GM12872 (cell line): ENCODE measurements at regions not wholly inside any gene's neighbourhood (a gene's known extent, or its start where the extent isn't known, plus 50 kb on each side); places are given as distances from the start of the nearest gene placed in this dataset.

Experiments used
- TF ChIP-seq, protein P1 (sequence below): IDR thresholded peaks from 3 replicates; pipeline ENCODE4 v1.5.1; 2011; ENCODE audit warnings: low read depth, mild to moderate bottlenecking, low read length, moderate library complexity; ENCODE audit not compliant: insufficient read depth

DNA sequence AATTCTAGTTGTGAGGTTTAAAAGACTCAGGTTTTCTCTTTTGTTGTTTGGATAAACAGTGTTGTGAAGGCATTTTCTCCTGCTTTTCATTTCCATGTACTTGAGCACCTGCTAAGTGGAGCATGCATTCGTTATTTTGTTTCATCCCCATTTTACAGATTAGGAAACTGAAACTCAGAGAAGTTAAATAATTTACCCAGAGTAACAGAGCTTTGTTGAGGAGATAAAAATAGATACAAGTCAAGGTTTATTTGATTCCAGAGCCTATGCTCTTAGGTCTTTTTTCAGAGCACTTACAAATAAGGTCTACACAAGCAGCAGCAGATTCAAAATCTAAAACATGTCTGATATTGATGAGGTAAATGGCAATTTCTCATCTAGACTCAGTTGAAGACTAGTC lies 254.7 kb upstream of the PTBP2 start:
- TF ChIP-seq, protein P1, sequence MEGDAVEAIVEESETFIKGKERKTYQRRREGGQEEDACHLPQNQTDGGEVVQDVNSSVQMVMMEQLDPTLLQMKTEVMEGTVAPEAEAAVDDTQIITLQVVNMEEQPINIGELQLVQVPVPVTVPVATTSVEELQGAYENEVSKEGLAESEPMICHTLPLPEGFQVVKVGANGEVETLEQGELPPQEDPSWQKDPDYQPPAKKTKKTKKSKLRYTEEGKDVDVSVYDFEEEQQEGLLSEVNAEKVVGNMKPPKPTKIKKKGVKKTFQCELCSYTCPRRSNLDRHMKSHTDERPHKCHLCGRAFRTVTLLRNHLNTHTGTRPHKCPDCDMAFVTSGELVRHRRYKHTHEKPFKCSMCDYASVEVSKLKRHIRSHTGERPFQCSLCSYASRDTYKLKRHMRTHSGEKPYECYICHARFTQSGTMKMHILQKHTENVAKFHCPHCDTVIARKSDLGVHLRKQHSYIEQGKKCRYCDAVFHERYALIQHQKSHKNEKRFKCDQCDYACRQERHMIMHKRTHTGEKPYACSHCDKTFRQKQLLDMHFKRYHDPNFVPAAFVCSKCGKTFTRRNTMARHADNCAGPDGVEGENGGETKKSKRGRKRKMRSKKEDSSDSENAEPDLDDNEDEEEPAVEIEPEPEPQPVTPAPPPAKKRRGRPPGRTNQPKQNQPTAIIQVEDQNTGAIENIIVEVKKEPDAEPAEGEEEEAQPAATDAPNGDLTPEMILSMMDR: no peak

DNA sequence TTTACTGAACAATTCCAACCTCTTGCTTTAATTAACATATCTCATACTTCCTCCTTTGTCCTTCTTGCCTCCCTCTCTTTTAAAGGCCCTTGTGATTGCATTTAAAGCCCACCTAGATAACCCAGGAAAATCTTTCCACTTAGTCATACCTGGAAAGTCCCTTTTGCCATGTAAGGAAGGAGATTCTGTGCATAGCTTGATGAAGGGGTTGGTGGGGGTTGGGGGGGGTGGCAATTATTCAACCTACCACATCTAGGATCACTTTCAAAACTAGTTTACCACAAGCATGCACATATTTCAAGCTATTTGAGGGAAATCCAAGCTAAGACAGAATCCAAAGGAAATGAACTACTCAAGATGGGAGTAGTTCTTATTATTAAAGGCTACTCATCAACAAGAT lies 249.1 kb upstream of the PTBP2 start:
- TF ChIP-seq, protein P1: no peak

DNA sequence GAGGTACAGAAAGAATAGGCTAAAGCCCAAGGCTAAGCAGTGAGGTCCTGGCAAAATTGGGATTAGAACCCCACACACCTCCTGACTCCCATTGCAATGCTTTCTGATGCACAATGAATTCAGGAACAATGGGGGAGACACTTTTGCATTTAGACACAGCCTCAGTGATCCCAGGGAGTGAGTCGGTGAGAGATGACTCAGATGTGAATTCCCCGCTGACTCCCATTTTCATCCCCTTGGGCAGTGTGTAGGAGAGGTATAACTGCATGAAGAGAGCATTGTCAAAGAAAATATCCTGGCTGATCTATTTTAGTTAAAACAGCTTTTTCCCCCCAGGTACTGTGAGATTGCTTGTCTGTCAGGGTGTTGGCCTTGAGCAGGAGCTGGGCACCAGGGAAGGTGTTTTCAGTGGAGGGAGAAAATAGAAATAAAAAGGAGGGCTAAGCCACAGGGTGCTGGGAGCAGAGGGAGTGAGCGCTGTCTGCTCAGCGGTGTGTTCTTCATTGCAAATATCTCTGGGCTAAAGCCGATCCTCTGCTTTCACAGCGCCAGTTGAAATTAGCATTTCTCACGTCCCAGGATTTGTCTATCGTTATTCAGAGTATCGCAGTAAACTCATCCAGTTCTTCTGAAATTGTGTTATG lies 247.7 kb upstream of the PTBP2 start:
- TF ChIP-seq, protein P1: no peak

DNA sequence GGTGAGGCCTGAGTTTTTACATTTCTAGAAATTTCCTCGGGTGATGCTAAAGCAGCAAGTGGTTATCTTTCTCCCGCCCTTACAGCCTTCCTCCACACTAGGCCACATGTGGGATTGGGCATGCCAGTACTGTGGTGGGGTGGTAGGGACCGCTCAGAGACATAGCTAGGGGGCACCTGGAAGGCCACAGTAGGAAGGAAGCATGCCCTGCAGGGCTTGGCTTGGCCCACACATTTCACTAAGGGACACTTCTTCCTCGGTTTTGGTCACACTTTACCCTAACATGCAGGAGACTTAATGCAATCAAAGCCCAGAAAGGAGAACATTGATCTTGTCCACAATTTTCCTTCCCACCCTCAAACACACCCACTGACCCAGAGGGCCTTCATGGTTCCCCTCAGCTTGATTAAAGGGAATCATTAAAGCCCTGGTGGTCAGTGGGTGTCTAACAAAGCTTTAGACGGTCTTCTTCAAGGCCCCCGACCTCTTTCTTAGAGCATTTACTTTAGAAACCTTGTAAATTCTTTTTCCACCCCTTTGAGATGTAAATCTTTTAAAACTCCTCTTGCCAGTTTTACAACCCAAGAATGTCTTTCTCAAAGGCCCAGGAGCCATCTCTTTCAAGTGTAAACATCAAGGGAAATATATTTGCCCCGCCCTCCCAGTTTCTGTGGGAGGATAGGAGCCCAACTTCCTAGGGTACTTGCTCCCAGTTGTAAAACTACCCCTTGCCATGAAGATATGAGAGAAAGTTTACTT lies 246.4 kb upstream of the PTBP2 start:
- TF ChIP-seq, protein P1: no peak

DNA sequence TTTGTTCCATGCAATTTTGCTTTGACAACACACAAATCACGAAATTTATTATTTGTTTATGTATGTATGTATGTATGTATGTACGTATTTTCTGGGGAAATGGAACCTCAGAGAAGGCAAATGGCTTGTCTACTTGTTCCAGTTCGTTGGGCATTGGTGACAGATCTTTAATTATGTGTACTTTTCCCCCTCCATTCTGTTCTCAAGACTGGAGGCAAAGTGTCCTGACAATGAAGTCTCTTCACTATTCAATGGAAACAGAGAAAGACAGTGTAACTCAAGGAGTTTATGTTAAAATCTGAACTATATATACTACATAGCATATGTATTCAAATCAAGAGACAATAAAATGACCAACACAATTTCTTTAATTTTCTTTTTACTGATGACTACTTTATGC lies 245.7 kb upstream of the PTBP2 start:
- TF ChIP-seq, protein P1: no peak

DNA sequence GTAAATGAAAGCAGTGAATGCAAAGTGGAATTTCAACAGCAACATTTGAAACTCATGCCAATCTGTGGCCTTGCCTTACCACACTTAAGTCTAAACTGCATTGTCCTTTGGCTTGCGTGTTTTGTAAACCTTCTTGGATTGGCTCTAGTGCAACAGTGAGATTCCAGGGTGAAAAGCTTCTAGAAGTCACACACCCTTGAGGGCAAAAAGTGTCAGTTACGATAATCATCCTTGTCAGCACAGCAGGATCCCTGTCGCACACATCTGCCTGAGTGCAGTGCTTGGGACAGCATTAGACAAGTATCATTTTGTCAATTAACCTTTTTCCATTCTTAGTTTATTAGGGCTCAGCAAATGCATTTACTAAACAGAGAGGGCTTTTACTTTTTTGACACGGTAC lies 243.4 kb upstream of the PTBP2 start:
- TF ChIP-seq, protein P1: no peak

DNA sequence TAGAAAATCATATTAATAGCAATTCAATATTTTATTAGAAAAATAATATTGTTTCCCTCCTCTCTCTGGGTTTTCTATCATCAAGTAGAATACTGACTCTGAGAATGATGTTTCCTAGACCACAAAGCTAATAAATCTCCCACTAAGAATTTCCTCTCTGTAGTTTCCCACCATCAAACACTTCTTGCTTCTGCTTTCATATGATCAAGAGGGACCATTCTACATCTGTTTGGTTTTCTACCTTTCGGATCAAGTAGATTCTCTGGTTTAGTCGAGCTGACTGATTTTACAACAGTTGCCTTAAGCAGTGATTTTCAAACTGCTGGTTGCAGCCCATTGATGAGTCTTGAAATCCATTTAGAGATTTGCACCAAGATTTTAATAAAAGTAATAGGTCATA lies 240.2 kb upstream of the PTBP2 start:
- TF ChIP-seq, protein P1: no peak
